RWPE1 (cell line): ENCODE measurements at regions not wholly inside any gene's neighbourhood (a gene's known extent, or its start where the extent isn't known, plus 50 kb on each side); places are given as distances from the start of the nearest gene placed in this dataset.

ENCODE experiments used
- CTCF ChIA-PET: fragments of 350-600 bp; sonication (Branson Sonifier 250); formaldehyde crosslinking; extraction: SDS; loops from one replicate; lab custom pipeline; 2021; lab: Yijun Ruan, JAX
- POLR2A ChIA-PET: fragments of 400-600 bp; formaldehyde crosslinking; extraction: SDS; loops from one replicate; lab custom pipeline; 2020; ENCODE audit warnings: antibody characterized with exemption; ENCODE audit not compliant: low non-redundant PET; lab: Yijun Ruan, JAX
- DNase-seq: peaks from one replicate; pipeline ENCODE4 v3.0.0; 2012; ENCODE audit warnings: low spot score
- H3K27ac ChIP-seq: fragments of 450-650 bp; 2 replicates; pipeline ENCODE4 v1.5.1; 2017
- TF ChIP-seq, protein P1 (sequence below): fragments of 450-650 bp; conservative IDR thresholded peaks from 2 replicates; pipeline ENCODE4 v1.5.1; 2017; ENCODE audit warnings: low read depth, mild to moderate bottlenecking

DNA sequence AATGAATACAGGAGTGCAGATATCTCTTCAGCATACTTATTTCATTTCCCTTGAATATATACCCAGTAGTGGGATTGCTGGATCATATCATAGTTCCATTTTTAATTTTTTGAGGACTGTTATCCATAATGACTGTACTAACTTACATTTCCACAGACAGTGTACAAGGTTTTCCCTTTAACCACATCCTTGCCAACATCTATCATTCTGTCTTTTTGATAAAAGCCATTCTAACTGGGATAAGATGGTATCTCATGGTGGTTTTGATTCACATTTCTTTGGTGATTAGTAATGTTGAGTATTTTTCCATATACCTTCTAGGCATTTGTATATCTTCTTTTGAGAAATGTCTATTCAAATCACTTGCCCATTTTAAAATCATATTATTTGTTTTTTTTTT, 325.2 kb downstream of the CYP26B1 start:
- H3K27ac ChIP-seq, result no peak overlapping the region
- TF ChIP-seq, protein P1, sequence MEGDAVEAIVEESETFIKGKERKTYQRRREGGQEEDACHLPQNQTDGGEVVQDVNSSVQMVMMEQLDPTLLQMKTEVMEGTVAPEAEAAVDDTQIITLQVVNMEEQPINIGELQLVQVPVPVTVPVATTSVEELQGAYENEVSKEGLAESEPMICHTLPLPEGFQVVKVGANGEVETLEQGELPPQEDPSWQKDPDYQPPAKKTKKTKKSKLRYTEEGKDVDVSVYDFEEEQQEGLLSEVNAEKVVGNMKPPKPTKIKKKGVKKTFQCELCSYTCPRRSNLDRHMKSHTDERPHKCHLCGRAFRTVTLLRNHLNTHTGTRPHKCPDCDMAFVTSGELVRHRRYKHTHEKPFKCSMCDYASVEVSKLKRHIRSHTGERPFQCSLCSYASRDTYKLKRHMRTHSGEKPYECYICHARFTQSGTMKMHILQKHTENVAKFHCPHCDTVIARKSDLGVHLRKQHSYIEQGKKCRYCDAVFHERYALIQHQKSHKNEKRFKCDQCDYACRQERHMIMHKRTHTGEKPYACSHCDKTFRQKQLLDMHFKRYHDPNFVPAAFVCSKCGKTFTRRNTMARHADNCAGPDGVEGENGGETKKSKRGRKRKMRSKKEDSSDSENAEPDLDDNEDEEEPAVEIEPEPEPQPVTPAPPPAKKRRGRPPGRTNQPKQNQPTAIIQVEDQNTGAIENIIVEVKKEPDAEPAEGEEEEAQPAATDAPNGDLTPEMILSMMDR, result no peak
- ChIA-PET CTCF (no interaction called here), POLR2A (no interaction called here)
- DNase-seq, result no peak

DNA sequence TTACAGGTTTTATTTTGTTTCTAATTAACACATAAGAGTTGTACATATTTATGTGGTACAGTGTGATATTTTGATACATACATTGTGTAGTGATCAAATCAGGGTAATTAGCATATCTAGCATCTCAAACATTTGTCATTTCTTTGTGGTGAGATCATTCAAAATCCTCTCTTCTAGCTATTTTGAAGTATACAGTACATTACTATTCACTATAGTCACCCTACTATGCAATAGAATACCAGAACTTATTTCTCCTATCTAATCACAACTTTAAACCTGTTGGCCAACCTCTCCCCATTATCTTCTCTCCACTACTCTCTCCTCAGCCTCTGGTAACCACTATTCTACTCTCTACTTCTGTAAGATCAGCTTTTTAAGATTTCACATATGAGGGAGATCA, 325.8 kb downstream of the CYP26B1 start:
- POLR2A ChIA-PET, result no interaction called here
- CTCF ChIA-PET, result no interaction called here
- H3K27ac ChIP-seq, result no peak overlapping the region
- no peak for DNase-seq
- TF ChIP-seq, protein P1, result no peak

DNA sequence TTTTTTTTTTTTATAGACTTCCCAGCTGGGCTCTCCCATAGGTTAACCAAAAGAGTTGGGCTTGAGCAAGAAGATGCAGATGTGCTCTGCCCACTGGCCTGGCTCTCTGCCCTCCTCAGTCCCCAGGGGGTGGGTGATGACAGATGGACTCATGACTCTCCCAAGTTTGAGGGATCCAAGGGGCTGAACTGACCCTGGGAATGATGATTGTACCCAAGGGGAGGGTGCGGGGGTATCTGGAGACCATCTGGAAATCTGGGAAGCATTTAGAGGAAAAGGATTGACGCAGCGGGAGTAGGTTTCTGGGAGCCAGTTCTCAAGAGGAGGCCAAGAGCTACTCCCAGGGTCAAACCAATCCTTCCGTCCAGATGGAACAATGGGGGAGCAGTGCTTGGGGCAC, 330.8 kb downstream of the CYP26B1 start:
- ChIA-PET POLR2A (interaction anchor here (0.6 kb wide), 1 partner anchor 67 kb away, joined by 3 read pairs; no protein-coding TSS in a partner anchor), CTCF (no interaction called here)
- no peak overlapping the region for H3K27ac ChIP-seq
- no peak for DNase-seq
- TF ChIP-seq, protein P1, result no peak

DNA sequence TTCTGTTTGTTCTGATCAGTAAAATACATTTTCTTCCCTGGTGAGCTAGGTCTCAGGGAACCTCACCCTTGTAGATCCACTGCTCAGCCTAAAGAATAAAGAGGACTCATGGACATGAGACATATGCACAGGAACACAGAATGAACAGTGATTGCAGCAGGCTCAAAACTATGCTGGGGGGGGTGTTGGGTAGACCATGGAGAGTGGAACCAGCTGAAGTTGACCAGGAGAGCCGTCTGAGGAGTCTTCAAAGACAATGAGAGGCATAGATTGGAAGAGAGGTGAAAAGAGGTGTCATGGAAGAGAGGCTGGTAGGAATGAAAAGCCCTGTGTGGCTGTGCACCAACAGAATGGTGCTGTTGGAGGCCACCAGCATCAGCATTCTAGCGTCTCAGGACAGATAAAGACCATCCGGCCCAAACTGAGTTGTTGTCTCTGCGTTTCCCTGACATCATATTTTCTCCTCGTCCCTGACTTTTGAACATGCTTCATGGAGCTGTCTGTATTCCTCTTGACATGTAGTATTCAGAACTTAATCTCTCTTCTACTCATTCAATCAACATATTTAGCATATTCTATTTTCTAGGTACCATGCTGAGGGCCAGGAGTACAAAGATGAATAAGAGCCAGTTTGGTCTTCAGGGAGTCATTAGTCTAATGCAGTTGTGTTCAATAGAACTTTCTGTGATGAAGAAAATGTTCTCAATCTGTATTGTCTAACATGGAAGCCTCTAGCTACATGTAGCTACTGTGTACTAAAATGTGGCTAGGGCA, 331.8 kb downstream of the CYP26B1 start:
- no peak for DNase-seq
- ChIA-PET CTCF (interaction anchor here (0.6 kb wide), 1 partner anchor 766 kb away, joined by 3 read pairs; no protein-coding TSS in a partner anchor), POLR2A (no interaction called here)
- H3K27ac ChIP-seq, result no peak overlapping the region
- TF ChIP-seq, protein P1, result no peak

DNA sequence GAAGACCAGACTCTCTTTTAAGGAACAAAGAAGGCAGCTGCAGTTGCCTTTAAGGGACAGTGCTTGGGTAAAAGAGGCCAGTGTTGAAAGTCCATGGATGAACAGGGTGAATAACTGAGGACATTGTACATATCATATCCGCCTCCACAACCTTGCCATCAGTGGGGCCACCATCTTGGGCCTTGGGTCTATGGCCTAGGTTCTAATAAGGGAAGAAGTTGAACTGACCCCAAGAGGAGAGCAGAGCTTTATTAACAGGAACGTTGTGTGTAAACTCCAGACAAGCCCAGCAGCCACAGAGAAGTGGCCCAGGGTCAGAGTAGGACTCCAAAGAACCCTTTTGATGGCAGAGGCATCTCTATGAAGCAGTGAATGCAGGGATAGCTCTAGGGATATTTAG, 332.8 kb downstream of the CYP26B1 start:
- no peak for DNase-seq
- ChIA-PET CTCF (interaction anchor here (0.6 to 0.7 kb wide), 2 partner anchors 767 to 1029 kb away, joined by 3 read pairs; no protein-coding TSS in a partner anchor), POLR2A (no interaction called here)
- H3K27ac ChIP-seq, result no peak overlapping the region
- TF ChIP-seq, protein P1, result no peak

DNA sequence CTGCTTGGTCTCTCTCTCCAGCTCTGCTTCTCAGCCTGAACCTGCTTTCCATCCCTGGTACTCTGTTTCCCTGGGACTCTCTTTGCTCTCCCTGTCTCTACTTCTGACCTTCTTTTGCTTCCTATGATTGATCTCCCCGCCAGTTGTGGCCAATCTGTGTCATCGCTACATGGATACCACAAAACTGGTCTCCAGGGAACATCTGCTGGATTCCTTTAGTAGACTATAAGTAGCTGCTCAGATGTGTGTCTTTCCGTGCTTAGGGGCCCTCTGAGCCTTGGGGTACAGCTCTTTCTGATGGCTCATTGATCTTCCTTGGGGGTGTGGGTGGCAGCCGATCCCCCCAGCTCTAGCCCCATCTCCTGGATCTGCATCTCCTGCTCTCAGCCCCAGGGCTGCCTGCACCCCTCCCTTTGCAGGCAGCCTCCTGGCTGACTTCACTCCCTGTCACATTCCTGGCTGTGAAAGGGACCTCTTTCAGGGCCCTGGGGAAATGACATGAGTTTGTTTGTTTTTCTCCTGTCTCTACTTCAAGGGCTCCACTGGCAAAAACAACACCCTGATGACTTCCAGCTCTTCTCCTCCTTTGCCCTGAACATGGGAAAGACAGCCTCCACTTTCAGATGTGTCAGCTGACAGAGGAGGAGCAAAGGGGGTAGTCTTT, 333.7 kb downstream of the CYP26B1 start:
- no peak for DNase-seq
- CTCF ChIA-PET, result interaction anchor here (0.6 to 0.7 kb wide), 2 partner anchors 116 to 932 kb away, joined by 3 to 4 read pairs; no protein-coding TSS in a partner anchor

More for the DNA sequence above, 333.7 kb downstream of the CYP26B1 start:
- POLR2A ChIA-PET, result no interaction called here
- TF ChIP-seq, protein P1, result no peak
- H3K27ac ChIP-seq, result no peak overlapping the region
